Vagina (tissue), 2 donors: ENCODE measurements at regions not wholly inside any gene's neighbourhood (a gene's known extent, or its start where the extent isn't known, plus 50 kb on each side); places are given as distances from the start of the nearest gene placed in this dataset.
"Not testable (repeated sequence)": the region's sequence is repeated elsewhere in the genome, so short reads cannot be mapped to it uniquely, and the experiment has no call there.

Experiments used
- DNase-seq, 2 donors: peaks; one replicate each; pipeline ENCODE4 v3.0.0-alpha.2; 2017; ENCODE audit errors: extremely low spot score in 2 of 2
- H3K27ac ChIP-seq: fragments of 200-600 bp; sonication (generic); one replicate; pipeline ENCODE4 v1.5.1; 2019
- H3K27me3 ChIP-seq: fragments of 200-600 bp; sonication (generic); one replicate; pipeline ENCODE4 v1.5.1; 2019
- H3K36me3 ChIP-seq, 2 donors: fragments of 200-600 bp; sonication (generic); one replicate each; pipeline ENCODE4 v1.5.1; 2017 to 2019
- H3K4me1 ChIP-seq: fragments of 200-600 bp; sonication (generic); one replicate; pipeline ENCODE4 v1.5.1; 2019
- H3K4me3 ChIP-seq, 2 donors: fragments of 200-600 bp; sonication (generic); 1 replicate in 1 of 2; 2 replicates in 1 of 2; pipeline ENCODE4 v1.5.1; 2016 to 2019
- H3K9me3 ChIP-seq: fragments of 200-600 bp; sonication (generic); one replicate; pipeline ENCODE4 v1.5.1; 2019
- CTCF ChIP-seq, 3 experiments: fragments of 450-650 bp in 2 of 3; fragments of 200-600 bp in 1 of 3; sonication (generic) in 1 of 3; IDR thresholded peaks; one replicate each; pipeline ENCODE4 v1.5.1; 2017 to 2019; ENCODE audit warnings: antibody characterized with exemption in 3 of 3, mild to moderate bottlenecking in 2 of 3, moderate library complexity in 2 of 3
- POLR2A ChIP-seq, 2 donors: fragments of 450-650 bp; IDR thresholded peaks; one replicate each; pipeline ENCODE4 v1.6.1; 2017; ENCODE audit warnings: antibody characterized with exemption in 2 of 2, mild to moderate bottlenecking in 2 of 2, moderate library complexity in 2 of 2
- POLR2AphosphoS5 ChIP-seq, 2 donors: sonication (generic); formaldehyde crosslinking; IDR thresholded peaks; one replicate each; pipeline ENCODE4 v1.9.0; 2017; ENCODE audit warnings: antibody characterized with exemption in 2 of 2, mild to moderate bottlenecking in 2 of 2, low read depth in 1 of 2; ENCODE audit not compliant: insufficient read depth in 1 of 2
- intact Hi-C: fragments of 100-400 bp; cut with DNase I; formaldehyde crosslinking; loops from one replicate; pipeline ENCODE4 v1.15.1; 2023

- no peaks in the 10 kb centered on the region for H3K36me3 ChIP-seq
- intact Hi-C loops: no loop called here
- no peak overlapping the region for H3K27ac ChIP-seq
- H3K4me3 ChIP-seq: no peak overlapping the region
- DNase-seq: no peak
- H3K4me1 ChIP-seq: no peaks in the 10 kb centered on the region
- no peak for TF ChIP-seq CTCF (IDR thresholded peaks at IDR 0.05)
- no peaks in the 10 kb centered on the region for H3K27me3 ChIP-seq
- no peaks in the 10 kb centered on the region for H3K9me3 ChIP-seq
Observed at GRCh38 chr6:134389658-134390057, 71.7 kb upstream of the SGK1 start.

GRCh38 chr6:134389129-134389528, 71.2 kb upstream of the SGK1 start:
- H3K9me3 ChIP-seq: no peaks in the 10 kb centered on the region
- H3K27me3 ChIP-seq: no peaks in the 10 kb centered on the region
- H3K4me1 ChIP-seq: no peaks in the 10 kb centered on the region
- TF ChIP-seq CTCF (IDR thresholded peaks at IDR 0.05): no peak
- no peak for TF ChIP-seq POLR2A (IDR thresholded peaks at IDR 0.05)
- TF ChIP-seq POLR2AphosphoS5 (IDR thresholded peaks at IDR 0.05; ENCODE audit: insufficient read depth in 1 of 2, low read depth in 1 of 2): no peak
- intact Hi-C loops: no loop called here
- no peak for DNase-seq
- H3K4me3 ChIP-seq: no peak overlapping the region
- H3K36me3 ChIP-seq: no peaks in the 10 kb centered on the region
- no peak overlapping the region for H3K27ac ChIP-seq

- H3K36me3 ChIP-seq, intact Hi-C loops, H3K4me3 ChIP-seq, H3K27ac ChIP-seq, H3K4me1 ChIP-seq, DNase-seq, H3K9me3 ChIP-seq, H3K27me3 ChIP-seq: not testable (repeated sequence)
Observed at GRCh38 chr6:134386482-134386881, 68.6 kb upstream of the SGK1 start.

- no peak for DNase-seq
- no peaks in the 10 kb centered on the region for H3K9me3 ChIP-seq
- no peak overlapping the region for H3K27ac ChIP-seq
- no peaks in the 10 kb centered on the region for H3K4me1 ChIP-seq
- no peak overlapping the region for H3K4me3 ChIP-seq
- intact Hi-C loops: no loop called here
- no peak for TF ChIP-seq POLR2A (IDR thresholded peaks at IDR 0.05)
- no peaks in the 10 kb centered on the region for H3K36me3 ChIP-seq
- no peaks in the 10 kb centered on the region for H3K27me3 ChIP-seq
Observed at GRCh38 chr6:134381959-134382358, 64.0 kb upstream of the SGK1 start.

- Histone ChIP-seq H3K36me3 (no peaks in the 10 kb centered on the region), H3K27ac (no peak overlapping the region), H3K4me3 (no peak overlapping the region), H3K27me3 (no peaks in the 10 kb centered on the region), H3K9me3 (no peaks in the 10 kb centered on the region), H3K4me1 (no peaks in the 10 kb centered on the region)
- intact Hi-C loops: no loop called here
- no peak for DNase-seq
- TF ChIP-seq POLR2AphosphoS5 (IDR thresholded peaks at IDR 0.05; ENCODE audit: insufficient read depth in 1 of 2, low read depth in 1 of 2): no peak
- TF ChIP-seq POLR2A (IDR thresholded peaks at IDR 0.05): no peak
- TF ChIP-seq CTCF (IDR thresholded peaks at IDR 0.05): no peak
Observed at GRCh38 chr6:134379599-134379998, 61.7 kb upstream of the SGK1 start.

- TF ChIP-seq POLR2A (IDR thresholded peaks at IDR 0.05) (no peak), CTCF (IDR thresholded peaks at IDR 0.05) (no peak), POLR2AphosphoS5 (IDR thresholded peaks at IDR 0.05; ENCODE audit: insufficient read depth in 1 of 2, low read depth in 1 of 2) (peak in 1 of 2 donors; percentile 56)
- Histone ChIP-seq H3K4me1 (no peaks in the 10 kb centered on the region), H3K27ac (no peak overlapping the region), H3K4me3 (no peak overlapping the region), H3K36me3 (no peaks in the 10 kb centered on the region), H3K27me3 (no peaks in the 10 kb centered on the region), H3K9me3 (no peaks in the 10 kb centered on the region)
- intact Hi-C loops: no loop called here
- no peak for DNase-seq
Observed at GRCh38 chr6:134379076-134379475, 61.2 kb upstream of the SGK1 start.
